ENCODE measurements at regions not wholly inside any gene's neighbourhood (a gene's known extent, or its start where the extent isn't known, plus 50 kb on each side); places are given as distances from the start of the nearest gene placed in this dataset.

DNA sequence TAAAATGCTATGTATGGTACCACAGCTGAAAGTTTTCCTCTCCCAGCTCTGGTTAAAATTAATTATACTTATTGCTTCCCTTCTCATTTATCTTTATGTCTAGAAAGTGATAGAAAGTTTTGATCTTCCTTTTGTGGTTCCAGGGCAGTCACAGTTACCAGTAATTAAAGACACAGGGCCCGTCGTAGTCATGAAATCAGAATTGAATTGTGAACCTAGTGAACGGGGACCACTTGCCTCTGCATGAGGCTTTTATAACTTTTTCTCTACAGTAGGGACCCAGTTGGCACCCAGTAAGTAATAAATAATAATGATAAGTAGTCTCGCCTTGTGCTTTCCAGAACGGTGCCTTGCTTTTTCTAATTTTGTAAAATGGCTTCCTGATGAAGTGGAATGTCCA is 231.7 kb upstream of the SATB1 start:
- ATAC-seq (ENCODE audit: poor library complexity) (no peak), DNase-seq (no peak)
- Mint-ChIP-seq H3K36me3 (ENCODE audit: low read depth) (no peaks in the 10 kb centered on the region), H3K27ac (peak overlapping the region; percentile 25), H3K27me3 (no peaks in the 10 kb centered on the region), H3K4me3 (no peak overlapping the region), H3K4me1 (ENCODE audit: low read depth) (peaks cover 41% of the 10 kb centered on the region), H3K9me3 (peaks cover 2% of the 10 kb centered on the region)
- Histone ChIP-seq H3K4me3 (ENCODE audit: low read length) (no peak overlapping the region), H3K27me3 (ENCODE audit: control insufficient read depth in 1 of 2, insufficient read depth in 2 of 2, low read length in 2 of 2) (no peaks in the 10 kb centered on the region), H3K27ac (ENCODE audit: low read depth in 1 of 2, low read length in 2 of 2) (no peak overlapping the region), H3K36me3 (ENCODE audit: insufficient read depth, low read length) (no peaks in the 10 kb centered on the region), H3K9me3 (ENCODE audit: control insufficient read depth in 1 of 2, insufficient read depth in 1 of 2, low read length in 2 of 2) (no peaks in the 10 kb centered on the region), H3K4me1 (ENCODE audit: insufficient read depth, low read length) (peaks cover 16% of the 10 kb centered on the region)
- intact Hi-C loops (cut with DNase I, micrococcal nuclease), result no loop called here
- CTCF ChIA-PET, result interaction anchor here (1.6 kb wide), 1 partner anchor 15 kb away, joined by 7 read pairs; no protein-coding TSS in a partner anchor
- POLR2A ChIA-PET, result interaction anchor here (0.6 to 2.2 kb wide), 5 partner anchors 13 to 101 kb away, joined by 3 to 9 read pairs (median 4); no protein-coding TSS in a partner anchor
- TF ChIP-seq, protein P1, sequence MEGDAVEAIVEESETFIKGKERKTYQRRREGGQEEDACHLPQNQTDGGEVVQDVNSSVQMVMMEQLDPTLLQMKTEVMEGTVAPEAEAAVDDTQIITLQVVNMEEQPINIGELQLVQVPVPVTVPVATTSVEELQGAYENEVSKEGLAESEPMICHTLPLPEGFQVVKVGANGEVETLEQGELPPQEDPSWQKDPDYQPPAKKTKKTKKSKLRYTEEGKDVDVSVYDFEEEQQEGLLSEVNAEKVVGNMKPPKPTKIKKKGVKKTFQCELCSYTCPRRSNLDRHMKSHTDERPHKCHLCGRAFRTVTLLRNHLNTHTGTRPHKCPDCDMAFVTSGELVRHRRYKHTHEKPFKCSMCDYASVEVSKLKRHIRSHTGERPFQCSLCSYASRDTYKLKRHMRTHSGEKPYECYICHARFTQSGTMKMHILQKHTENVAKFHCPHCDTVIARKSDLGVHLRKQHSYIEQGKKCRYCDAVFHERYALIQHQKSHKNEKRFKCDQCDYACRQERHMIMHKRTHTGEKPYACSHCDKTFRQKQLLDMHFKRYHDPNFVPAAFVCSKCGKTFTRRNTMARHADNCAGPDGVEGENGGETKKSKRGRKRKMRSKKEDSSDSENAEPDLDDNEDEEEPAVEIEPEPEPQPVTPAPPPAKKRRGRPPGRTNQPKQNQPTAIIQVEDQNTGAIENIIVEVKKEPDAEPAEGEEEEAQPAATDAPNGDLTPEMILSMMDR (IDR thresholded peaks at IDR 0.05), result no peak

DNA sequence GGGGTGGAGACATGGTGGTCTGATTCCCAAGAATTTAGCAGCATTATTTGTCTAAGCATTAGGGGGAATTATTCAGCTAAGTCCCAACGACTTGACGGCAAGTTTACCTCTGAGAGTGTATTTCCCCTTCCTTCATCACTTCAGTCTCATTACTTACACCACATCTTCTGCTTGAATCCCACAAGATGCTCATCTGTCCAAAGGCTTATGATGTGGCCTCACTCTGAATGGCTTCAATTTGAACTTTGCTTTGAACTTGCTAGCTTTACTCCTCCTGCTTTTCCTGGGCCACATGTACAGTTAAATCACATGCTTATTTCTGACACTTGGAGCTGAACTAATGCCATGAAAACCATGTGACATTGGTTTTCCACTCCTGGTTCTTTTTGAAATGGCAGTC is 231.3 kb upstream of the SATB1 start:
- H3K36me3 ChIP-seq (ENCODE audit: insufficient read depth, low read length), result no peaks in the 10 kb centered on the region
- ChIA-PET POLR2A (interaction anchor here (0.6 to 2.2 kb wide), 3 partner anchors 12 to 69 kb away, joined by 3 to 9 read pairs (median 3); no protein-coding TSS in a partner anchor), CTCF (no interaction called here)
- Mint-ChIP-seq H3K27ac (peak overlapping the region; percentile 25), H3K36me3 (ENCODE audit: low read depth) (no peaks in the 10 kb centered on the region), H3K9me3 (peaks cover 1% of the 10 kb centered on the region), H3K27me3 (no peaks in the 10 kb centered on the region), H3K4me3 (no peak overlapping the region), H3K4me1 (ENCODE audit: low read depth) (peaks cover 39% of the 10 kb centered on the region)
- H3K27ac ChIP-seq (ENCODE audit: low read depth in 1 of 2, low read length in 2 of 2), result no peak overlapping the region
- TF ChIP-seq, protein P1 (IDR thresholded peaks at IDR 0.05), result no peak
- no peak for ATAC-seq (ENCODE audit: poor library complexity)
- H3K4me1 ChIP-seq (ENCODE audit: insufficient read depth, low read length), result peaks cover 16% of the 10 kb centered on the region
- H3K27me3 ChIP-seq (ENCODE audit: control insufficient read depth in 1 of 2, insufficient read depth in 2 of 2, low read length in 2 of 2), result no peaks in the 10 kb centered on the region
- intact Hi-C loops (cut with DNase I, micrococcal nuclease), result no loop called here
- H3K9me3 ChIP-seq (ENCODE audit: control insufficient read depth in 1 of 2, insufficient read depth in 1 of 2, low read length in 2 of 2), result no peaks in the 10 kb centered on the region
- DNase-seq, result no peak
- H3K4me3 ChIP-seq (ENCODE audit: low read length), result no peak overlapping the region

DNA sequence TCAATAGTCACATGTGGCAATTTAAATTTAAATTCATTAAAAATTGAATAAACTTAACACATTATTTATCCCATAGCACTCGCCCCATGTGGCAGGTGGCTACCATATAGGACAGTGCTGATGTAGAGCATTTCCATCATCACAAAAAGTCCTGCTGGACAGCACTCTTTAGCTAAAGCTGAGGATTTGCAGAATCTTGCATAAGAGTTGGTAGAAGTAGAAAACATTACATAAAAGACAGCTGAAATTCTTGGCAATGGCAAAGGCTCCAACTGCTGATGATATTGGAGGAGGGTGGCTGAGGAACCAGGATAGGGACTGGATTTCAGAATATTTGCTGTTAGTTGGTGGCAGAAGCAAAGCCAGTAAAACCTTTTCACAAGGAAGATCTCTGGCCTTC is 230.7 kb upstream of the SATB1 start:
- no peaks in the 10 kb centered on the region for H3K9me3 Mint-ChIP-seq
- H3K4me1 Mint-ChIP-seq (ENCODE audit: low read depth), result peaks cover 34% of the 10 kb centered on the region
- H3K27ac Mint-ChIP-seq, result no peak overlapping the region
- no peaks in the 10 kb centered on the region for H3K36me3 ChIP-seq (ENCODE audit: insufficient read depth, low read length)
- H3K4me1 ChIP-seq (ENCODE audit: insufficient read depth, low read length), result peaks cover 16% of the 10 kb centered on the region
- H3K4me3 ChIP-seq (ENCODE audit: low read length), result no peak overlapping the region
- no peak overlapping the region for H3K27ac ChIP-seq (ENCODE audit: low read depth in 1 of 2, low read length in 2 of 2)
- ATAC-seq (ENCODE audit: poor library complexity) (no peak), DNase-seq (no peak)
- TF ChIP-seq, protein P1 (IDR thresholded peaks at IDR 0.05), result no peak
- no peaks in the 10 kb centered on the region for H3K36me3 Mint-ChIP-seq (ENCODE audit: low read depth)
- POLR2A ChIA-PET, result interaction anchor here (1.0 to 2.2 kb wide), 2 partner anchors 60 to 69 kb away, joined by 3 to 9 read pairs; no protein-coding TSS in a partner anchor
- intact Hi-C loops (cut with DNase I, micrococcal nuclease), result no loop called here
- H3K27me3 ChIP-seq (ENCODE audit: control insufficient read depth in 1 of 2, insufficient read depth in 2 of 2, low read length in 2 of 2), result no peaks in the 10 kb centered on the region
- H3K27me3 Mint-ChIP-seq, result no peaks in the 10 kb centered on the region
- H3K4me3 Mint-ChIP-seq, result no peak overlapping the region
- CTCF ChIA-PET, result no interaction called here
- H3K9me3 ChIP-seq (ENCODE audit: control insufficient read depth in 1 of 2, insufficient read depth in 1 of 2, low read length in 2 of 2), result no peaks in the 10 kb centered on the region

All from CD4-positive, alpha-beta T cell (primary cell).